Smooth muscle cell (in vitro differentiated cells): ENCODE measurements at regions not wholly inside any gene's neighbourhood (a gene's known extent, or its start where the extent isn't known, plus 50 kb on each side); places are given as distances from the start of the nearest gene placed in this dataset.
"Not testable (repeated sequence)": the region's sequence is repeated elsewhere in the genome, so short reads cannot be mapped to it uniquely, and the experiment has no call there.

Experiments
- DNase-seq: peaks from one replicate; lab custom pipeline; 2025; ENCODE audit not compliant: unreplicated experiment; lab: John Stamatoyannopoulos, UW
- H2AFZ ChIP-seq: fragments of 200-600 bp; sonication (generic); 2 replicates; pipeline ENCODE4 v1.6.0; 2016; ENCODE audit warnings: antibody characterized with exemption, low read depth, mild to moderate bottlenecking
- H3F3A ChIP-seq: fragments of 200-600 bp; sonication (generic); 2 replicates; pipeline ENCODE4 v1.6.0; 2017; ENCODE audit warnings: antibody characterized with exemption, low read depth
- H3K27ac ChIP-seq: fragments of 200-600 bp; sonication (generic); 2 replicates; pipeline ENCODE4 v1.5.1; 2016; ENCODE audit warnings: low read depth, mild to moderate bottlenecking
- H3K27me3 ChIP-seq: fragments of 200-600 bp; sonication (generic); 2 replicates; pipeline ENCODE4 v1.6.1; 2016; ENCODE audit warnings: low read depth, mild to moderate bottlenecking
- H3K36me3 ChIP-seq: fragments of 200-600 bp; sonication (generic); 2 replicates; pipeline ENCODE4 v1.5.1; 2016; ENCODE audit warnings: low read depth
- H3K4me1 ChIP-seq: fragments of 200-600 bp; sonication (generic); 2 replicates; pipeline ENCODE4 v1.5.1; 2016; ENCODE audit warnings: low read depth
- H3K4me2 ChIP-seq: fragments of 200-600 bp; sonication (generic); 2 replicates; pipeline ENCODE4 v1.6.0; 2016; ENCODE audit warnings: mild to moderate bottlenecking
- H3K4me3 ChIP-seq: fragments of 200-600 bp; sonication (generic); 2 replicates; pipeline ENCODE4 v1.5.1; 2016; ENCODE audit warnings: mild to moderate bottlenecking
- H3K79me2 ChIP-seq: fragments of 200-600 bp; sonication (generic); 2 replicates; pipeline ENCODE4 v1.6.0; 2016; ENCODE audit warnings: low read depth, mild to moderate bottlenecking
- H3K9ac ChIP-seq: fragments of 200-600 bp; sonication (generic); 2 replicates; pipeline ENCODE4 v1.6.0; 2016; ENCODE audit warnings: low read depth
- H3K9me3 ChIP-seq: fragments of 200-600 bp; sonication (generic); replicated peaks from 2 replicates; pipeline ENCODE4 v1.5.1; 2016; ENCODE audit warnings: low read depth
- H4K20me1 ChIP-seq: fragments of 200-600 bp; sonication (generic); 2 replicates; pipeline ENCODE4 v1.6.0; 2016; ENCODE audit warnings: low read depth
- CTCF ChIP-seq: fragments of 200-600 bp; sonication (generic); IDR thresholded peaks from 2 replicates; pipeline ENCODE4 v1.5.1; 2017; ENCODE audit warnings: borderline replicate concordance, mild to moderate bottlenecking, antibody characterized with exemption; ENCODE audit not compliant: insufficient read depth, poor library complexity, severe bottlenecking
- WGBS: methylation state at CpG from one replicate; pipeline ENCODE4 v1.1.7; 2016; ENCODE audit warnings: low lambda C conversion rate; 5-methylcytosine and 5-hydroxymethylcytosine counted together

- no peak overlapping the region for H3K4me3 ChIP-seq
- no peaks in the 10 kb centered on the region for H3K79me2 ChIP-seq
- H3K9ac ChIP-seq: no peak overlapping the region
- no peak for TF ChIP-seq CTCF
- H3K4me1 ChIP-seq: no peaks in the 10 kb centered on the region
- H3K36me3 ChIP-seq: no peaks in the 10 kb centered on the region
- H3K27me3 ChIP-seq: no peaks in the 10 kb centered on the region
- no peak for DNase-seq
- no peak overlapping the region for H3K27ac ChIP-seq
- H3F3A ChIP-seq: no peaks in the 10 kb centered on the region
- 78% methylated on average over 3 of the region's 3 CpGs for WGBS
- H3K4me2 ChIP-seq: no peak overlapping the region
- H2AFZ ChIP-seq: no peak overlapping the region
- no peaks in the 10 kb centered on the region for H3K9me3 ChIP-seq
- no peaks in the 10 kb centered on the region for H4K20me1 ChIP-seq
These were observed 121.2 kb upstream of the SLC35G4 start for GRCh38 chr18:11488175-11488574.

GRCh38 chr18:11487390-11487789 lies 122.0 kb upstream of the SLC35G4 start:
- no peaks in the 10 kb centered on the region for H3K4me1 ChIP-seq
- TF ChIP-seq CTCF: no peak
- no peak overlapping the region for H3K4me3 ChIP-seq
- H3K27ac ChIP-seq: no peak overlapping the region
- no peaks in the 10 kb centered on the region for H3K79me2 ChIP-seq
- WGBS: 92% methylated on average over 1 of the region's 1 CpG
- H3K9me3 ChIP-seq: no peaks in the 10 kb centered on the region
- DNase-seq: no peak
- H3F3A ChIP-seq: no peaks in the 10 kb centered on the region
- H3K4me2 ChIP-seq: no peak overlapping the region
- H4K20me1 ChIP-seq: no peaks in the 10 kb centered on the region
- H2AFZ ChIP-seq: no peak overlapping the region
- H3K36me3 ChIP-seq: no peaks in the 10 kb centered on the region
- no peaks in the 10 kb centered on the region for H3K27me3 ChIP-seq
- H3K9ac ChIP-seq: no peak overlapping the region

GRCh38 chr18:11482271-11482670 lies 127.1 kb upstream of the SLC35G4 start:
- Histone ChIP-seq H4K20me1 (no peaks in the 10 kb centered on the region), H3K79me2 (no peaks in the 10 kb centered on the region), H3K27ac (no peak overlapping the region), H3K9me3 (no peaks in the 10 kb centered on the region), H3K9ac (no peak overlapping the region), H3K4me3 (no peak overlapping the region), H3K27me3 (no peaks in the 10 kb centered on the region), H3K4me2 (no peak overlapping the region), H3K36me3 (no peaks in the 10 kb centered on the region), H3F3A (no peaks in the 10 kb centered on the region), H3K4me1 (no peaks in the 10 kb centered on the region), H2AFZ (no peak overlapping the region)
- TF ChIP-seq CTCF: no peak
- DNase-seq: no peak

- H4K20me1 ChIP-seq: no peaks in the 10 kb centered on the region
- no peak overlapping the region for H3K4me2 ChIP-seq
- H3K36me3 ChIP-seq: no peaks in the 10 kb centered on the region
- no peak for TF ChIP-seq CTCF
- no peak overlapping the region for H3K9ac ChIP-seq
- DNase-seq: no peak
- H2AFZ ChIP-seq: no peak overlapping the region
- H3K9me3 ChIP-seq: no peaks in the 10 kb centered on the region
- H3K4me1 ChIP-seq: no peaks in the 10 kb centered on the region
- H3K27ac ChIP-seq: no peak overlapping the region
- no peak overlapping the region for H3K4me3 ChIP-seq
- WGBS: 89% methylated on average over 1 of the region's 1 CpG
- H3K27me3 ChIP-seq: no peaks in the 10 kb centered on the region
- H3K79me2 ChIP-seq: no peaks in the 10 kb centered on the region
- no peaks in the 10 kb centered on the region for H3F3A ChIP-seq
These were observed 128.7 kb upstream of the SLC35G4 start for GRCh38 chr18:11480692-11481091.

GRCh38 chr18:11479031-11479430 lies 130.4 kb upstream of the SLC35G4 start:
- not testable (repeated sequence) for H3K4me3 ChIP-seq, H3K27me3 ChIP-seq, H2AFZ ChIP-seq, H4K20me1 ChIP-seq, H3K4me1 ChIP-seq, H3K9ac ChIP-seq, H3K27ac ChIP-seq, H3K4me2 ChIP-seq, H3K9me3 ChIP-seq, DNase-seq, H3K79me2 ChIP-seq, H3K36me3 ChIP-seq, H3F3A ChIP-seq
- WGBS: 83% methylated on average over 7 of the region's 7 CpGs
